HEK293T (cell line): ENCODE measurements at regions not wholly inside any gene's neighbourhood (a gene's known extent, or its start where the extent isn't known, plus 50 kb on each side); places are given as distances from the start of the nearest gene placed in this dataset.

Source experiments
- HDGF ChIP-seq: fragments of 450-650 bp; IDR thresholded peaks from 2 replicates; pipeline ENCODE4 v1.6.1; 2017; ENCODE audit warnings: antibody characterized with exemption, borderline replicate concordance
- L3MBTL2 ChIP-seq: fragments of 450-650 bp; conservative IDR thresholded peaks from 2 replicates; pipeline ENCODE4 v1.6.1; 2016; ENCODE audit warnings: mild to moderate bottlenecking

- no peak for TF ChIP-seq L3MBTL2
- TF ChIP-seq HDGF = no peak
These were observed 96.3 kb upstream of the CPEB4 start for GRCh38 chr5:173791878-173792277.
